Astrocyte (in vitro differentiated cells and primary cell): ENCODE measurements at regions not wholly inside any gene's neighbourhood (a gene's known extent, or its start where the extent isn't known, plus 50 kb on each side); places are given as distances from the start of the nearest gene placed in this dataset.

ENCODE experiments used
- DNase-seq: peaks from one replicate; pipeline ENCODE4 v3.0.0-alpha.2; 2010; ENCODE audit warnings: low read depth
- FAIRE-seq: peaks from 2 replicates; lab custom pipeline; 2011; peaks lifted over from hg19 to GRCh38; lab: Jason Lieb, UNC
- H2AFZ ChIP-seq: 2 replicates; pipeline ENCODE4 v1.6.0; 2012; ENCODE audit warnings: low read depth, low read length, inconsistent platforms
- H3K27ac ChIP-seq: 2 replicates; pipeline ENCODE4 v1.5.1; 2011; ENCODE audit warnings: low read depth, low read length, inconsistent platforms
- H3K27me3 ChIP-seq: 2 replicates; pipeline ENCODE4 v1.6.0; 2011; ENCODE audit warnings: low read length, inconsistent platforms; ENCODE audit not compliant: insufficient read depth
- H3K36me3 ChIP-seq: 2 replicates; pipeline ENCODE4 v1.5.1; 2011; ENCODE audit warnings: low read length, inconsistent platforms; ENCODE audit not compliant: insufficient read depth
- H3K4me1 ChIP-seq: 2 replicates; pipeline ENCODE4 v1.5.1; 2011; ENCODE audit warnings: low read length, inconsistent platforms; ENCODE audit not compliant: insufficient read depth
- H3K4me2 ChIP-seq: 2 replicates; pipeline ENCODE4 v1.6.0; 2012; ENCODE audit warnings: low read length, inconsistent platforms
- H3K4me3 ChIP-seq: 2 replicates; pipeline ENCODE4 v1.5.1; 2011; ENCODE audit warnings: low read depth, mild to moderate bottlenecking, low read length, inconsistent platforms; ENCODE audit not compliant: insufficient read depth
- H3K79me2 ChIP-seq: 2 replicates; pipeline ENCODE4 v1.6.0; 2012; ENCODE audit warnings: mild to moderate bottlenecking, low read length, inconsistent platforms; ENCODE audit not compliant: insufficient read depth
- H3K9ac ChIP-seq: 2 replicates; pipeline ENCODE4 v1.6.0; 2012; ENCODE audit warnings: mild to moderate bottlenecking, low read length, inconsistent platforms
- H3K9me3 ChIP-seq: 2 replicates; pipeline ENCODE4 v1.5.1; 2012; ENCODE audit warnings: low read depth, mild to moderate bottlenecking, low read length, inconsistent platforms; ENCODE audit not compliant: insufficient read depth
- H4K20me1 ChIP-seq: 2 replicates; pipeline ENCODE4 v1.6.0; 2012; ENCODE audit warnings: low read length, inconsistent platforms; ENCODE audit not compliant: insufficient read depth
- H3K27ac Mint-ChIP-seq: one replicate; pipeline ENCODE4 v1.8.0; 2021; ENCODE audit warnings: mild to moderate bottlenecking, mixed read lengths; ENCODE audit not compliant: unreplicated experiment
- H3K27me3 Mint-ChIP-seq: one replicate; pipeline ENCODE4 v1.8.0; 2021; ENCODE audit warnings: low read depth, mixed read lengths; ENCODE audit not compliant: unreplicated experiment
- H3K36me3 Mint-ChIP-seq: one replicate; pipeline ENCODE4 v1.8.0; 2021; ENCODE audit warnings: low read depth, mixed read lengths; ENCODE audit not compliant: unreplicated experiment
- H3K4me1 Mint-ChIP-seq: one replicate; pipeline ENCODE4 v1.8.0; 2021; ENCODE audit warnings: low read depth, mixed read lengths; ENCODE audit not compliant: unreplicated experiment
- H3K4me3 Mint-ChIP-seq: one replicate; pipeline ENCODE4 v1.8.0; 2021; ENCODE audit warnings: mild to moderate bottlenecking, moderate library complexity, mixed read lengths; ENCODE audit not compliant: unreplicated experiment
- H3K9me3 Mint-ChIP-seq: one replicate; pipeline ENCODE4 v1.8.0; 2021; ENCODE audit warnings: mild to moderate bottlenecking, mixed read lengths; ENCODE audit not compliant: unreplicated experiment
- EZH2 ChIP-seq: IDR thresholded peaks from 2 replicates; pipeline ENCODE4 v1.6.1; 2012; ENCODE audit warnings: mild to moderate bottlenecking, low read length, inconsistent platforms; ENCODE audit not compliant: insufficient read depth
- TF ChIP-seq, protein P1 (sequence below): IDR thresholded peaks from 2 replicates; pipeline ENCODE4 v1.5.1; 2011; ENCODE audit warnings: low read depth, mild to moderate bottlenecking, inconsistent platforms, low read length, moderate library complexity; ENCODE audit not compliant: insufficient read depth

DNA sequence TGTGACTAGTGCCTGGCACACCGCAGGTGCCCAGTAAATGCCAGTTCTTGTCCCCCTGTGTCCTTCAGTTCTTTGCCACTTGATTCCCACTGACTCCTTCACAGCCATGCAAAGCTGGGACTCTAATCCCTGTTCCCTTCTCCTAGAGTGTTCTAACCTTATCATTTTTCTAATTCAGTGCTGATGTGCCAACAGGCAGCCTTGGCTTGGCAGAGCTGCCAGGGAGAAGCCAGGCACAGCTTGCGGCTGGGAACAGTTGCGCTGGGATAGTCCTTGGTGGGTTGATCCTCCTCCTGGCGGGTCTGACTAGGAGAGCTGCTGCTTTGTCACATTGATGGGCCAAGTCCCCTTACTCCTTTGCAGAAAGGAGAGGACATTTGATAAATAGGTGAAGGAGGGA is 654.2 kb downstream of the HS3ST4 start:
- TF ChIP-seq EZH2, result no peak
- TF ChIP-seq, protein P1, sequence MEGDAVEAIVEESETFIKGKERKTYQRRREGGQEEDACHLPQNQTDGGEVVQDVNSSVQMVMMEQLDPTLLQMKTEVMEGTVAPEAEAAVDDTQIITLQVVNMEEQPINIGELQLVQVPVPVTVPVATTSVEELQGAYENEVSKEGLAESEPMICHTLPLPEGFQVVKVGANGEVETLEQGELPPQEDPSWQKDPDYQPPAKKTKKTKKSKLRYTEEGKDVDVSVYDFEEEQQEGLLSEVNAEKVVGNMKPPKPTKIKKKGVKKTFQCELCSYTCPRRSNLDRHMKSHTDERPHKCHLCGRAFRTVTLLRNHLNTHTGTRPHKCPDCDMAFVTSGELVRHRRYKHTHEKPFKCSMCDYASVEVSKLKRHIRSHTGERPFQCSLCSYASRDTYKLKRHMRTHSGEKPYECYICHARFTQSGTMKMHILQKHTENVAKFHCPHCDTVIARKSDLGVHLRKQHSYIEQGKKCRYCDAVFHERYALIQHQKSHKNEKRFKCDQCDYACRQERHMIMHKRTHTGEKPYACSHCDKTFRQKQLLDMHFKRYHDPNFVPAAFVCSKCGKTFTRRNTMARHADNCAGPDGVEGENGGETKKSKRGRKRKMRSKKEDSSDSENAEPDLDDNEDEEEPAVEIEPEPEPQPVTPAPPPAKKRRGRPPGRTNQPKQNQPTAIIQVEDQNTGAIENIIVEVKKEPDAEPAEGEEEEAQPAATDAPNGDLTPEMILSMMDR, result no peak

DNA sequence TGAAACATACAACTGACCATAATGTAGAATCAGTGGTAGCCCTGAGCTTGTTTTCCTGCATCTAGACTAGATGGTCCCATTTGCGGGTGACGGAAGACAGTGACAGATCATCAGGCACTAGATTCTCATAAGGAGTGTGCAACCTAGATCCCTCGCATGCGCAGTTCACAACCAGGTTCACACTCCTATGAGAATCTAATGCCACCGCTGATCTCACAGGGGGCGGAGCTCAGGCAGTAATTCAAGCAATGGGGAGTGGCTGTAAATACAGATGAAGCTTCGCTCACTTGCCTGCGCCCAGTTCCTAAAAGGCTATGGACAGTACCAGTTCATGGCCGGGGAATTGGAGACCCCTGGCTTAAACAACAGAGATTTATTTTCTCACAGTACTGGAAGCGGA is 656.3 kb downstream of the HS3ST4 start:
- H3K9me3 Mint-ChIP-seq, result no peaks in the 10 kb centered on the region
- Histone ChIP-seq H3K9ac (no peak overlapping the region), H3K36me3 (no peaks in the 10 kb centered on the region), H3K9me3 (peaks cover 6% of the 10 kb centered on the region), H3K27ac (no peak overlapping the region), H3K79me2 (no peaks in the 10 kb centered on the region), H3K4me2 (no peak overlapping the region), H3K4me1 (no peaks in the 10 kb centered on the region), H4K20me1 (no peaks in the 10 kb centered on the region), H3K4me3 (no peak overlapping the region), H2AFZ (no peak overlapping the region), H3K27me3 (no peaks in the 10 kb centered on the region)
- H3K4me1 Mint-ChIP-seq, result no peaks in the 10 kb centered on the region
- peaks cover 2% of the 10 kb centered on the region for H3K27me3 Mint-ChIP-seq
- H3K4me3 Mint-ChIP-seq, result no peak overlapping the region
- H3K27ac Mint-ChIP-seq, result no peak overlapping the region
- no peak for FAIRE-seq
- TF ChIP-seq, protein P1, result no peak
- no peak for TF ChIP-seq EZH2
- no peaks in the 10 kb centered on the region for H3K36me3 Mint-ChIP-seq
- no peak for DNase-seq

More for the DNA sequence above, 654.2 kb downstream of the HS3ST4 start:
- no peaks in the 10 kb centered on the region for H3K27me3 ChIP-seq
- Mint-ChIP-seq H3K36me3 (no peaks in the 10 kb centered on the region), H3K27me3 (peaks cover 2% of the 10 kb centered on the region), H3K4me3 (no peak overlapping the region), H3K9me3 (no peaks in the 10 kb centered on the region), H3K4me1 (no peaks in the 10 kb centered on the region), H3K27ac (no peak overlapping the region)
- no peak overlapping the region for H2AFZ ChIP-seq
- H3K79me2 ChIP-seq, result no peaks in the 10 kb centered on the region
- H3K27ac ChIP-seq, result no peak overlapping the region
- H3K9ac ChIP-seq, result no peak overlapping the region
- FAIRE-seq, result no peak
- no peaks in the 10 kb centered on the region for H3K4me1 ChIP-seq
- no peaks in the 10 kb centered on the region for H4K20me1 ChIP-seq
- no peaks in the 10 kb centered on the region for H3K36me3 ChIP-seq
- no peak overlapping the region for H3K4me3 ChIP-seq
- H3K9me3 ChIP-seq, result peaks cover 8% of the 10 kb centered on the region
- H3K4me2 ChIP-seq, result no peak overlapping the region
- no peak for DNase-seq

DNA sequence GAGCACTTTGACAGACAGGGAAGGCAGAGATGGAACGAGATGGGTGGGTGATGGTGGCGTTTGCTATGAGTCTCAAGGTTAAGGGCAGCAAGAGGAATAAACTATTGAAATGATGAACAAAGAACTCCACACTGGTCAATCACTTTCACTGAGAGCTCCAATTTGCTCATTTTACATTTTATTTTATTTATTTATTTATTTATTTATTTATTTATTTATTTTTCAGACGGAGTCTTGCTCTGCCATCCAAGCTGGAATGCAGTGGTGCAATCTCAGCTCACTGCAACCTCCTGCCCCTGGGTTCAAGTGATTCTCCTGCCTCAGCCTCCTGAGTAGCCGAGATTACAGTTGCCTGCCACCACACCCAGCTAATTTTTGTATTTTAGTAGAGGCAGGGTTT is 669.1 kb downstream of the HS3ST4 start:
- Mint-ChIP-seq H3K27ac (no peak overlapping the region), H3K36me3 (no peaks in the 10 kb centered on the region), H3K4me3 (no peak overlapping the region), H3K9me3 (peaks cover 4% of the 10 kb centered on the region), H3K4me1 (no peaks in the 10 kb centered on the region), H3K27me3 (peaks cover 3% of the 10 kb centered on the region)
- H3K27me3 ChIP-seq, result no peaks in the 10 kb centered on the region
- H3K27ac ChIP-seq, result no peak overlapping the region
- H3K9me3 ChIP-seq, result peaks cover 3% of the 10 kb centered on the region
- no peaks in the 10 kb centered on the region for H4K20me1 ChIP-seq
- H3K4me2 ChIP-seq, result no peak overlapping the region
- H3K36me3 ChIP-seq, result no peaks in the 10 kb centered on the region
- H2AFZ ChIP-seq, result no peak overlapping the region
- no peak for DNase-seq
- TF ChIP-seq, protein P1, result no peak
- TF ChIP-seq EZH2, result no peak
- H3K9ac ChIP-seq, result no peak overlapping the region
- H3K4me1 ChIP-seq, result no peaks in the 10 kb centered on the region
- no peak overlapping the region for H3K4me3 ChIP-seq
- no peak for FAIRE-seq
- no peaks in the 10 kb centered on the region for H3K79me2 ChIP-seq
